ENCODE measurements at regions not wholly inside any gene's neighbourhood (a gene's known extent, or its start where the extent isn't known, plus 50 kb on each side); places are given as distances from the start of the nearest gene placed in this dataset.

DNA sequence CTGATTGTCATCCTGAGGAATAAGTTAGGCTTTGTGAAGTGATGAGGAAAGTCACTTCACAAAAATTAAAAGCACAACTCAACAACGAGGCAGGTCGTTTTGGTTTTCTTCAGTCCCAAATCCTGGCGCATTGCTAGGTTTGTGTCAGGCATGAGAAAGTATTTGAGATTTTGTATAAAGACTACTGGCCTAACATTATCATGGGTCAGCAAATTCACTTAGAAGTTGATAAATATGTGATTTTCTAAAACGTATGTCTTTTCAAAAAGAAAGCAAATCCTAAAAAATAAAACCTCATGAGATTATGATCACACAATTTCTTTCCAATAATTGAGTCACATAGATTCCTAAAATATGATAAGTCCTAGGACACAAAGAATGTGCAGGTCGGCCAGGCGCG is 395.8 kb upstream of the RORA start:
- no peak for DNase-seq (ENCODE audit: low read depth)

DNA sequence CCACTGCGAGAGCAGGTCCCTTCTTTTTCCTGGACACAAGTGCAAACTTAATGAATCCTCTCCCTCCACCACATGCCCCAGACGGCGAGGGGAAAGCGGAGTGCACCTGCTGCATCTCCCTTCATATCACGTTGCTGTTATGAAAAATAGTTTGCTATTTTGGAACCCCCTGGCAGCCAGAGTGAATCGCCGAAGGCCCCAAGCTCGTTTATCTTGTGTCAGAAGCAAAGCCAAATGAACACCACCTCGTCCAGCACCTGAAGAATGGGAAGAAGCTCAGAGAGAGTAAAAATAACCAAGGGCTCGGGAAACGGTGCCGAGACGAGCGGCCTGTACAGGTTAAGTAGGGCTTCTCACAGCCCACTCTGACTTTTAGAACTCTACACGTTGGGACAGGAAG is 394.6 kb upstream of the RORA start:
- DNase-seq (ENCODE audit: low read depth): no peak

- DNase-seq (ENCODE audit: low read depth): no peak
Measured at GRCh38 chr15:61621865-61622264, 392.8 kb upstream of the RORA start.

DNA sequence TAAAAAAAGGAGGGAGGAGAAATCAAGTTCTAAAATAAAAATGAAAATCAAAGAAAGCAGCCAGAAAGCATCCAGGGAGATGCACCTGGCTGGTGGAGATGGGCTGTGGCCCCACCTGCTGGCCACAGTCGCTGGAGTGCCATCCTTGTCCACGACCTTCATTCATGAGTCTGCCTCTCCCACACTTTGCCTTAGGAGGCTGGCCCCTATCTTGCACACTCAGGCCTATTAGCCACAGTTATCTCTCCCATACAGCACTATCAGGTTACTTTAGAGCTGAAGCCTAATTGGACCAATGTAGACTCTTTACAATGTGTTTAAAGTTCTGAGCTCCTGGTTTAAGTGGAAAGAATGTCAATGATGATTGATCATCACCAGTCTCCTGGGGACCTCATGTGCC is 392.0 kb upstream of the RORA start:
- no peak for DNase-seq (ENCODE audit: low read depth)

GRCh38 chr15:61620151-61620550 is 391.0 kb upstream of the RORA start:
- no peak for DNase-seq (ENCODE audit: low read depth)

GRCh38 chr15:61613729-61614128 is 384.6 kb upstream of the RORA start:
- no peak for DNase-seq (ENCODE audit: low read depth)

GRCh38 chr15:61613138-61613537 is 384.0 kb upstream of the RORA start:
- no peak for DNase-seq (ENCODE audit: low read depth)

DNA sequence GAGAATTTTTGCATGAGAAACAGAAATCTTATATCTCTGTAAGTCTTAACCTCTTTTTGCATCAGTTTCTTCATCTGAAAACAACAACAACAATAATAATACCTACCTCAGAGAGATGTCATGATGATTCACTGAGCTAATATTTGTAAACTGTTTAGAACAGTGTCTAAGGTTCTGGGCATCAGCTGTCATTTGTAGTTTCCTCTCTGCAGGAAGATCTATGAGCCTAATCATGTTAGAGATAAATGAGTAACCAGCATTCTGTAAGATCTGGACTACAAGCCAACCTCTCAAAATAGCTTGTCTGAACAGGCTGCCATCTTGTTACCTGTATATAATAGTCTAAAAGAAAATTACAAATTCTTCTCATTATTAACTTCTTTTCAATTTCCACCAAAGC is 383.0 kb upstream of the RORA start:
- DNase-seq (ENCODE audit: low read depth): no peak

DNA sequence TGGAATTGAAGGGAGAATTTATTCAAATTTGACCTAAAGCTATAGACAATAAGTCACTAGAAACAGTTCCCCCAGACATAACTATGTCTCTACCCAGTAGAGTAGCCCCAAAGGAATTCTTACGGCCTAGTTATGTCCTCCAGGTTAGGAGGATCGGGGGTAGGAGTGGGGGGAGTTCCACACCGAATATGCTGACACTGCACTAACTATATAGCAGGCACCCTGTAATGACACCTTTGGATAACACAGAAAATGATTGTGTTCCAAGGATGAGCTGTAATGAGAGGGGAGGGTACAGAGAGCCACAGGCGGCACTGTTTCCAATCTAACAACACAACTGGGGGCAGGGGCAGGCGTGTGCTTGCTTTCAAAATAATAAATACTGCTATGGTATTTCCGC is 376.2 kb upstream of the RORA start:
- no peak for DNase-seq (ENCODE audit: low read depth)

- no peak for DNase-seq (ENCODE audit: low read depth)
Measured at GRCh38 chr15:61598655-61599054, 369.6 kb upstream of the RORA start.

DNA sequence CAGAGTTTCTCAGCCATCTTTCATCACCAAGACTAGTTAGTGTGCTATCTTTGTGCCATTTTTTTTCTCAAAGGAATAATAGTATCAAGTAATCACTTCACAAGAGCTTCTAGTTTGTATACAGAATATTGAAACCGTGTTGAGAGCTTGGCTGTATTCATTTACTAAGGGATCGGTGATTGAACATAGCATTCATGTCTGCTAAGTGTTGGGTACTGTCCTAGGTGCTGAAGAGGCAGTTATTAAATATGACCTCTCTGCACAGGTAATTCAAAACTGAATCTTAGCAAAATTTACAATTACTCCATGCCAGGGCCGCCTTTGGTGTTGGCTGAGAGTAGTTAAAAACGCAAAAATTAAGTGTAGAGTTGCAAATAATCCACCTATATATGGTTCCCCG is 355.3 kb upstream of the RORA start:
- DNase-seq (ENCODE audit: low read depth): no peak

DNA sequence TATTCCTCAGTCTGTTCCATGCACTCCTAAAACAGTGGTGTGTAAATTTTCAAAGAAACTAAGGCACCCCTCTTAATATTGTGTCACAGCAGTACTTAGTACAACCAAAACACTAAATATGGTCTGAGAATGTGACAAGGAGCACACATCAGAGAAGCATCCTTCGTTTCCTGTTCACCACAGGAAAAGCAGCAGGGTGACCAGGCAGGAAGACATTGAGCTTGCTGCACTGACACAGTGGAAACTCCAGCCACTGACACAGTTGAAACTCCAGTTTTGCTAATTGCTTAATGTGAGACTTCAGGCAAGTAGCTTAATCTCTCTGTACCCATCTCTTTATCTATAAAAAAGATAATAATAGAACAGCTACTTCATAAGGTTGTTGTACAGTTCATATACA is 353.0 kb upstream of the RORA start:
- no peak for DNase-seq (ENCODE audit: low read depth)

DNA sequence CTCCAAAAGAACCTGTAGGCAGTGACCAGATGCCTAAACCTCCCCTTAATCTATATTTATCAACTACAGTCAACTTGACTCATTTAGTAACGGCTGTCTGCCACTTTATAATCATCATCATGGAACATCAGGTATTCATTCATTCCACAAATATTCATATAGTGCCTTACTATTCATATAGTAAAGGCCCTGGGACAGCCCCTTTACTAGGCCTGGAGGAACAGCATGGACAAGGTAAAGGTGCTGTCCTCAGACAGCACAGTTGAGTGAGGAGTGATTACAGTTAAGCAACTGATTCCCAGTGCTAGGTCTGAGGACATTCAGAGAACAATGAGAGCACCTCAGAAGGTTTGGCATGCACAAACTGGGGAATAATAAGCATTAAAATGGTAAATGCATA is 346.5 kb upstream of the RORA start:
- no peak for DNase-seq (ENCODE audit: low read depth)

GRCh38 chr15:61571026-61571425 is 341.9 kb upstream of the RORA start:
- DNase-seq (ENCODE audit: low read depth): no peak

GRCh38 chr15:61564785-61565184 is 335.7 kb upstream of the RORA start:
- DNase-seq (ENCODE audit: low read depth): no peak

GRCh38 chr15:61558172-61559136 is 329.4 kb upstream of the RORA start:
- DNase-seq (ENCODE audit: low read depth): no peak

GRCh38 chr15:61556037-61556648 is 327.0 kb upstream of the RORA start:
- DNase-seq (ENCODE audit: low read depth): peak; percentile 80

DNA sequence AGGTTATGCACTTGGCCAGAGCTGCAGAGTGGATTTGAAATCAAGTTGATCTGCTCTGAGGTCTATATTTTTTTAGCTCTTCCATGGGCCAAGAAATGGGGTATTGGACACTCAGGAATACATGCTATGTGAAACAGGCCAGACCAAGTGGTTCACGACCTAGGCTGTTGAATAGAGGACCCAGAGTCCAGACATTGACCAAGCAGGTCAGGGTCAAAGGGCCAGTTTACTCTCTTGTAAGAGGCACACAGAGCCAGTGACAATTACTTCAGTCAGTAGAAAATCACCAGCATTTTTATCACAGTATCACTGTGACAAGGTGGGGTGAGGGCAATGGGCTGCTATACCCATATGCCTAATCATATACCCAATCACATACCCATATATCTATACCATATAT is 320.6 kb upstream of the RORA start:
- no peak for DNase-seq (ENCODE audit: low read depth)

GRCh38 chr15:61545763-61546162 is 316.7 kb upstream of the RORA start:
- DNase-seq (ENCODE audit: low read depth): no peak

- DNase-seq (ENCODE audit: low read depth): no peak
Measured at GRCh38 chr15:61541516-61541915, 312.4 kb upstream of the RORA start.

DNA sequence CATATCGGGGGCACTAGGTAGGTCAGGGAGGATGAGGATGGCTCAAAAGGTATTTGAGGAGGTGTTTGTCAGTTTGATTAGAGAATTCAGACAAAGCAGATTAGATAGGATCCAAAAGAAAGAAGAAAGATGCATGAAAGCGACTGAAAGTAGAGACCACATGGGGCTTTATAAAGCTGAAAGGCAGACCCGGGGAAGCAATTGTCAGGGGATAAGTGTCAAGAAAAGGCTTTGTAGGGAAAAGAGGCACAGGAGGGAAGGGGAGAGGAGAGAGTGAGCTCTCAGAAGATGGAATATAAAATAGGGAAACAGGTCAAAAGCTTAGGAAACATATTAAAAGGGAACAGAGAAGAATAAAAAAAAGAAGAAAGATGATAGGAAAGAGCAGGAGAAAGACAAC is 308.2 kb upstream of the RORA start:
- DNase-seq (ENCODE audit: low read depth): no peak

GRCh38 chr15:61534986-61535385 is 305.9 kb upstream of the RORA start:
- DNase-seq (ENCODE audit: low read depth): no peak

DNA sequence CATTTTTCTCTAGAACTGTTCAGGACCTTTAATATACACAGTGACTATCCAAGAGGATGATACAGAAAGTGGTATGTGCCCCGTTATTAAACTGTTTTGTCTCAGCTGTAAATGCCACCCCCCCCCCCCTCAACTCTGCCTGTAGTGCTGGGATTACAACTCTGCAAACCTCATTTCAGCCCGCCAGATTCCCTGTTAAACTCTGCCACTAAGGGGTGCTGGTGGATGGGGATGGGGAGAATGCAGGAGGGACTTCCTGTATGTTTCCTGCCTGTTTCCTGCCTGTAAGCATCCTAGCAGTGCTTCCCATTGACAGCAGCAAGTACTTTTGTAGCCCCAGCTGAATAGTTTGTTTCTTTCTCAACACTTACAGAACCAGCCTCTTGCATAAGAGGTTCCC is 301.7 kb upstream of the RORA start:
- DNase-seq (ENCODE audit: low read depth): no peak

DNA sequence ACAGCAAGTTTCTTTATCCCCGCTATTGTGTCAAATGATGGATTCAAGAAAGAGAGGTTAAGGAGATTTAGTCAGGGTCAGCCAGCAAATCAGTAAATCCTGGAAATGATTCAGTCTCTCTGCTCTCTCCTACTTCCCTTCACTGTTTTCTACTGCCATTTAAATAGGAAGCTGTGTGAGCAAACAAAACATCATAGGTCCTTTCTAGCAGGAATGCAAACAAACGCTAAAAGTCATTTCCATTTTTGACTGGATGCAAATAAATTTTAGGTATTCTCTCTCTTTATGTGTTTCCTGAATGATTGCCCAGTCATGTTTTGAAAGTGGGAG is 299.4 kb upstream of the RORA start:
- no peak for DNase-seq (ENCODE audit: low read depth)
